ENCODE measurements at regions not wholly inside any gene's neighbourhood (a gene's known extent, or its start where the extent isn't known, plus 50 kb on each side); places are given as distances from the start of the nearest gene placed in this dataset.

DNA sequence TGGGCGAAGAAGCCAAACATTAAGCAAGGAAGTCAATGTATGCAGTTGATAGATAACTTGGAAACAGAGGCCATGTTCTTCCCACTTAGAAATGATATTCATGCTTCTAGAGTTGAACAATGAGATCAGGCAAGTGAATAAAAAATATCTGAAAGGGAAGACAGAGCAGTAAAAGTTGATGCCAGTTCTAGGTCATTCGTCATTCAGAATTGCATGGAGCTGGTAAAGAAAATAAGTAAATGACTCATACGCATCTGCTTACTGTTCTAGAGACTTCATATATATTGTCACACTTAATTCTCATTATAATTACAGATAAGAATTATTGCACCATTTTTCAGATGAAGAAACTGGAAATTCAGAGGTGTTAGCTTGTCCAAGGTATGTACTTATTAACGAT lies 158.9 kb upstream of the FERD3L start (continued):
- TF ChIP-seq YY1 (IDR thresholded peaks at IDR 0.05; ENCODE audit: low read depth) (no peak), ELF1 (IDR thresholded peaks at IDR 0.05) (no peak), POLR2AphosphoS5 (IDR thresholded peaks at IDR 0.05; ENCODE audit: low read depth, low read length) (no peak), REST (IDR thresholded peaks at IDR 0.05; ENCODE audit: low read depth, low read length) (no peak)

GRCh38 chr7:19302731-19303130 lies 157.5 kb upstream of the FERD3L start:
- Histone ChIP-seq H3K27me3 (ENCODE audit: insufficient read depth) (peaks cover 28% of the 10 kb centered on the region; the same call in 1 of the 2 replicates), H3K27ac (ENCODE audit: low read depth in 2 of 2, low read length in 1 of 2) (no peak overlapping the region), H3F3A (replicated peaks; ENCODE audit: insufficient read depth) (no peaks in the 10 kb centered on the region), H3K79me2 (ENCODE audit: insufficient read depth) (no peaks in the 10 kb centered on the region), H3K9me2 (no peaks in the 10 kb centered on the region), H3K4me1 (ENCODE audit: control insufficient read depth in 1 of 2, insufficient read depth in 2 of 2, low read depth in 1 of 2, low read length in 1 of 2) (no peaks in the 10 kb centered on the region), H3K9me3 (no peaks in the 10 kb centered on the region), H3K36me3 (replicated peaks in 1 of 2; ENCODE audit: control insufficient read depth in 1 of 2, insufficient read depth in 2 of 2, low read length in 1 of 2) (no peaks in the 10 kb centered on the region), H3K9ac (no peak overlapping the region), H3K4me3 (ENCODE audit: low read depth in 2 of 2, low read length in 1 of 2) (no peak overlapping the region), H3K4me2 (no peak overlapping the region), H4K20me1 (ENCODE audit: insufficient read depth) (no peaks in the 10 kb centered on the region), H2AFZ (ENCODE audit: low read depth) (no peak overlapping the region)
- no peak for TF ChIP-seq RCOR1 (IDR thresholded peaks at IDR 0.05; ENCODE audit: low read length)
- TF ChIP-seq, protein P1, sequence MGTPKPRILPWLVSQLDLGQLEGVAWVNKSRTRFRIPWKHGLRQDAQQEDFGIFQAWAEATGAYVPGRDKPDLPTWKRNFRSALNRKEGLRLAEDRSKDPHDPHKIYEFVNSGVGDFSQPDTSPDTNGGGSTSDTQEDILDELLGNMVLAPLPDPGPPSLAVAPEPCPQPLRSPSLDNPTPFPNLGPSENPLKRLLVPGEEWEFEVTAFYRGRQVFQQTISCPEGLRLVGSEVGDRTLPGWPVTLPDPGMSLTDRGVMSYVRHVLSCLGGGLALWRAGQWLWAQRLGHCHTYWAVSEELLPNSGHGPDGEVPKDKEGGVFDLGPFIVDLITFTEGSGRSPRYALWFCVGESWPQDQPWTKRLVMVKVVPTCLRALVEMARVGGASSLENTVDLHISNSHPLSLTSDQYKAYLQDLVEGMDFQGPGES (IDR thresholded peaks at IDR 0.05; ENCODE audit: low read depth, low read length): no peak
- no peak for TF ChIP-seq RFX5 (IDR thresholded peaks at IDR 0.05; ENCODE audit: low read length)
- TF ChIP-seq TCF12 (IDR thresholded peaks at IDR 0.05): no peak
- TF ChIP-seq, protein P2, sequence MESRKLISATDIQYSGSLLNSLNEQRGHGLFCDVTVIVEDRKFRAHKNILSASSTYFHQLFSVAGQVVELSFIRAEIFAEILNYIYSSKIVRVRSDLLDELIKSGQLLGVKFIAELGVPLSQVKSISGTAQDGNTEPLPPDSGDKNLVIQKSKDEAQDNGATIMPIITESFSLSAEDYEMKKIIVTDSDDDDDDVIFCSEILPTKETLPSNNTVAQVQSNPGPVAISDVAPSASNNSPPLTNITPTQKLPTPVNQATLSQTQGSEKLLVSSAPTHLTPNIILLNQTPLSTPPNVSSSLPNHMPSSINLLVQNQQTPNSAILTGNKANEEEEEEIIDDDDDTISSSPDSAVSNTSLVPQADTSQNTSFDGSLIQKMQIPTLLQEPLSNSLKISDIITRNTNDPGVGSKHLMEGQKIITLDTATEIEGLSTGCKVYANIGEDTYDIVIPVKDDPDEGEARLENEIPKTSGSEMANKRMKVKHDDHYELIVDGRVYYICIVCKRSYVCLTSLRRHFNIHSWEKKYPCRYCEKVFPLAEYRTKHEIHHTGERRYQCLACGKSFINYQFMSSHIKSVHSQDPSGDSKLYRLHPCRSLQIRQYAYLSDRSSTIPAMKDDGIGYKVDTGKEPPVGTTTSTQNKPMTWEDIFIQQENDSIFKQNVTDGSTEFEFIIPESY (IDR thresholded peaks at IDR 0.05; ENCODE audit: borderline replicate concordance, low read depth): no peak
- TF ChIP-seq SMC3 (IDR thresholded peaks at IDR 0.05; ENCODE audit: low read depth, low read length): no peak
- TF ChIP-seq MXI1 (IDR thresholded peaks at IDR 0.05; ENCODE audit: low read depth, low read length): no peak
- TF ChIP-seq YY1 (IDR thresholded peaks at IDR 0.05; ENCODE audit: low read depth): no peak
- no peak for TF ChIP-seq ELF1 (IDR thresholded peaks at IDR 0.05)
- TF ChIP-seq FOSL2 (IDR thresholded peaks at IDR 0.05; ENCODE audit: borderline replicate concordance, low read depth): no peak
- TF ChIP-seq, protein P3, sequence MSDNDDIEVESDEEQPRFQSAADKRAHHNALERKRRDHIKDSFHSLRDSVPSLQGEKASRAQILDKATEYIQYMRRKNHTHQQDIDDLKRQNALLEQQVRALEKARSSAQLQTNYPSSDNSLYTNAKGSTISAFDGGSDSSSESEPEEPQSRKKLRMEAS (IDR thresholded peaks at IDR 0.05; ENCODE audit: low read depth): no peak
- TF ChIP-seq NFIC (IDR thresholded peaks at IDR 0.05; ENCODE audit: borderline replicate concordance): no peak
- TF ChIP-seq GABPA (IDR thresholded peaks at IDR 0.05; ENCODE audit: low read depth): no peak
- no peak for TF ChIP-seq REST (IDR thresholded peaks at IDR 0.05; ENCODE audit: low read depth, low read length)
- no peak for DNase-seq
- 37% methylated on average over 1 of the region's 1 CpG for WGBS (ENCODE audit: low lambda C conversion rate)
- ChIA-PET POLR2A (no interaction called here), CTCF (no interaction called here)
